ENCODE measurements at regions not wholly inside any gene's neighbourhood (a gene's known extent, or its start where the extent isn't known, plus 50 kb on each side); places are given as distances from the start of the nearest gene placed in this dataset.

GRCh38 chr20:47991875-47992488 lies 206.7 kb upstream of the SULF2 start:
- TF ChIP-seq ZNF577 (CRISPR knock-in tag; IDR thresholded peaks at IDR 0.05; ENCODE audit: borderline replicate concordance, low read depth): no peak
- TF ChIP-seq EP300 (IDR thresholded peaks at IDR 0.05; ENCODE audit: low read depth in 2 of 2, low read length in 2 of 2): no peak
- no peak for TF ChIP-seq EP300 (CRISPR knock-in tag; IDR thresholded peaks at IDR 0.05; ENCODE audit: borderline replicate concordance)
- no peak for TF ChIP-seq BRD4 (CRISPR knock-in tag; IDR thresholded peaks at IDR 0.05)
